Right renal pelvis (tissue), 4 donors: ENCODE measurements at regions not wholly inside any gene's neighbourhood (a gene's known extent, or its start where the extent isn't known, plus 50 kb on each side); places are given as distances from the start of the nearest gene placed in this dataset.

Experiments used
- DNase-seq, 4 donors: peaks; one replicate each; pipeline ENCODE4 v3.0.0-alpha.2; 2013; ENCODE audit warnings: low read depth in 4 of 4, low spot score in 3 of 4, missing footprints in 1 of 4

GRCh38 chr6:8535519-8535918, 100.2 kb upstream of the SLC35B3 start:
- no peak for DNase-seq

- DNase-seq = peak in 1 of 4 donors; percentile 14
Measured at GRCh38 chr6:8530785-8531435, 95.6 kb upstream of the SLC35B3 start.

GRCh38 chr6:8529250-8529649, 93.9 kb upstream of the SLC35B3 start:
- no peak for DNase-seq

GRCh38 chr6:8527818-8528217, 92.5 kb upstream of the SLC35B3 start:
- no peak for DNase-seq

- no peak for DNase-seq
Measured at GRCh38 chr6:8526624-8527023, 91.3 kb upstream of the SLC35B3 start.

DNA sequence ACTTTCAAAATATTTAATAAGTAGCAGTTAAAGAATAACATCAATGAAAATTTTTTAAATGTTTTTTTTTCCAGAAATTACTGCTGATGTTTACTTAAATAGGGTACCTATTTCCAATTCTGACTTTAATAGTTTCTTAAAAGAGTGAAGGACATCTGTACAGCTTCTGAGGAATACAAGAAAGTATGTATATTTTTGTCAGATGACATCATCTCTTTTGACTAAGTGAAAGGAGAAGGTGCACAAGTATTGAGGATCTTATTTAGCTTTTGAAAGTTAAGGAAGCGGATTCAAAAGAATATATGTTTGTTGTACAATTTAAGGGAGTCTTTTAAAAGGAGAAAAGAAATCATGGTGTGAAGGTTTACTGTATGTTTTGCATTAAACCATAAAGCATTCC, 90.0 kb upstream of the SLC35B3 start:
- DNase-seq = no peak

DNA sequence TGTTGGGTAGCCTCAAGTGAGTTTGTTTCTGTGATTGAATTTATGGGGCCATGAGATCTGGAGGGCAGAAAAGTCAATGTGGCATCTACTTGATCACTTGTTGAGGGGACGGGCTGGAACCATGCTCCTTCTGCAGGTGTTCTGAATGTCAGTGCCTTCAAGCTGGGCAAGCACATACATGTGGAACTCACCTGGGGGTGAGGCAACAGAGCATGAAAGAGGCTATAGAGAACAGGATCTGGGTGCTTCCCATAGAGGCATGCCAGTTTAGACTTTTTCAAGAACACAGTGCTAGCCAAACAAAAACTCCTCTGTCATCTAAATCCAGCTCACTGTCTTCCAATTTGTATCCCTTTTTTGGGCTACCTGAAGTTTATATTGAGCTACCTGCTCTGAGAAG, 77.8 kb upstream of the SLC35B3 start:
- DNase-seq = no peak

GRCh38 chr6:8507286-8507685, 71.9 kb upstream of the SLC35B3 start:
- no peak for DNase-seq

- no peak for DNase-seq
Measured at GRCh38 chr6:8506126-8506525, 70.8 kb upstream of the SLC35B3 start.

DNA sequence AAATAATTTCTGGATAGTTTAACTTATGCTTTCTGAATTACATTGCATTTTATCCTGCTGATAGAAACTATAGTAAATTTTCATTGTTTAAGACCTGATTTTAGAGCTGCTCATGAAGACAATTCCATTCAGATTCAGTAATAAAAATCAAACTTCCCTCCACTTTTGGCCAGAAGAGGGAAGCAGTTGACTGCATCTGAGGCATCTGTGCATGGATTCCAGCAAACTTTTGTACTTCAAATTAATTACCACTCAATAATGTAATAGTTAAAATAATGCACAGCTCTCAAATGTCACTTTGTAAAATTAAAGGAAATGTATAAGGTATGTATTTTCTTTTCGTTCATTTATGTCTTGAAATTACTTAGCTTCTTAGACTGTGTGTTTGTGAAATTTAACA, 64.2 kb upstream of the SLC35B3 start:
- peak in 3 of 4 donors; percentile 12 to 16 (median 13) for DNase-seq

DNA sequence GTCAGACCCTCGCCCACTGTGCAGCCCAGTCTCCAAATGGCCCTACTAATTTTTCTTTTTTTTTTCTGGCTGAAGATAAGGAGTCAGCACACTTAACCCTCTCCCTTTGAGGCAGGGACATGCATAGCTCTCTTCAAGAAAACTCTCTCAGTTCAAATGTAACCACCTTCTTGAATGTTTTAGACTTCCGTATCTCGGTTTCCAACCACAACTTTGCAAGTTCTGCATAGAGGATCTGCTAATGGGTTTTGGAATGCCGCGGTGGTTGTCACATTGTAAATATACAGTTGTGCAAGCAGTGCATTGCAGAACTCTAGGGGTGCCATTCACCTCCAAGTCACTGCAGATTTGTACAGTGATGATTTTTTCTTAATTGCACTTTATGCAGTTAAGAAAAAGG, 59.4 kb upstream of the SLC35B3 start:
- no peak for DNase-seq

DNA sequence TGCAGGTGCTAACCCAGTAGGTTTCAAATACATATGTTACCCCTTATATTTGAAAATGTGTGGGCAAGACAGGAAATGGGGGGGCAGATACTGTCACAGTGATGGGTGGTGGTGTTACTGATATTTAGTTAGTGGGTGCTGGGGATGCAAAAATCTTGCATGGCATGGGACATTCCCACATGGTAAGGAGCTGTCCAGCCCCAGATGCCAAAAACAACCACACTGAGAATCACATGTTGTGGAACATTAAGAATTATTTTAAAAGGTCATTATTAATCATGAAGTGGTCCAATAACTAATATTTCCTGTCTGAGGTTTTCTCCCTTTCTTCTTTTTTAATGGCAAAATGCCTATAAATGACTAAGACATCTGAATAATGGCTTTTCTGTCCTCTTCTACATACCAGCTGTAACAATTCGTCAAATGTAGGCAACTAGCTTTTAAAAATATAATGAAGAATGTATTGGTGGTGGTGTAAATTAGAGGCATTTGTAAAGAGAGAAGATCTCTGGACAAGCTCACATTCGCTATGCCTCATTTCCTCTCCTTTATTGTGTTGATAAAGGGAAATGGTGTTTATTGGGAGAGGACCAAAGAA, 57.3 kb upstream of the SLC35B3 start:
- DNase-seq = no peak
